HG02798 (cell line): ENCODE measurements at regions not wholly inside any gene's neighbourhood (a gene's known extent, or its start where the extent isn't known, plus 50 kb on each side); places are given as distances from the start of the nearest gene placed in this dataset.
A peak's percentile ranks its signal among the peaks of the same experiment; 100 is the strongest.

ENCODE experiments used
- ATAC-seq: cut with Tn5 transposase; IDR thresholded peaks from one replicate; pipeline ENCODE4 v1.9.1; 2021; ENCODE audit warnings: mild to moderate bottlenecking; ENCODE audit not compliant: unreplicated experiment, poor library complexity

DNA sequence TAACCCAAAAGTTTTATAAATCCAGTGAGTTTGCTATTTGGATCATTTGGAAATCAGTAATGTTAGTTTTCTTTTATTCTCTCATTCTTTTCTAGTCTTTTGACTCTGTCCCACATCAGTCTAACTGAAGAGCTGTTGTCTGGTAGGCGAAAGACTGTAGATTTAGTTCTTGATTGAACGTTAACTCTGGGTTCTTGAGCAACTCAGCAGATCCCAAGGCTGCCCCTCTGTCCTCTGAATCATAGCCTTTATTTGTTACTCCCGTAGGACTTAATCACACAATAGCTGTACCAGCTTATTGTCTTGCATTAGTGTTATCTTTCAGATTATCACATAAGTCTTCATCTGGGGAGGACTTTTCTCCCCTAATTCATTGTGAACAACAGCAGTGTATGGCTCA, 119.3 kb upstream of the TOM1L1 start:
- ATAC-seq = no peak

DNA sequence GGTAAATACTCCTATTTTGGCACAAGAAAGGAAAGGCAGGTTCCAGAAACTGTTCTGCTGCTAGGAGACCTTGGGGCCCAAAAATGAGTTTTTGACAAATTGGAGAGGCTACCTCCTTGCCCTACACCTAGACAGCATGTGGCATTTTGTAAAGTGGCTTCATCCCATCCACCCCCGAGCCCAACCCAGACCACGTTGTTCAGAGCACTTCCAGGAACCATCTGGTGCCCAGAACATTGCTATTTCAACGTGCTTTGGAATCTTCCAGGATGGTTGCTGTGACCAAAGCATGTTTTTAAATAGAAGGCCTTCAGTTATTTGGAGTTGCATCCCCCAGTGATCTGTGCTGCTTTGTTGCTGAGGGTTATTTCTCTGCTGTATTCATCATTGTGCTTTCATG, 116.3 kb upstream of the TOM1L1 start:
- no peak for ATAC-seq

DNA sequence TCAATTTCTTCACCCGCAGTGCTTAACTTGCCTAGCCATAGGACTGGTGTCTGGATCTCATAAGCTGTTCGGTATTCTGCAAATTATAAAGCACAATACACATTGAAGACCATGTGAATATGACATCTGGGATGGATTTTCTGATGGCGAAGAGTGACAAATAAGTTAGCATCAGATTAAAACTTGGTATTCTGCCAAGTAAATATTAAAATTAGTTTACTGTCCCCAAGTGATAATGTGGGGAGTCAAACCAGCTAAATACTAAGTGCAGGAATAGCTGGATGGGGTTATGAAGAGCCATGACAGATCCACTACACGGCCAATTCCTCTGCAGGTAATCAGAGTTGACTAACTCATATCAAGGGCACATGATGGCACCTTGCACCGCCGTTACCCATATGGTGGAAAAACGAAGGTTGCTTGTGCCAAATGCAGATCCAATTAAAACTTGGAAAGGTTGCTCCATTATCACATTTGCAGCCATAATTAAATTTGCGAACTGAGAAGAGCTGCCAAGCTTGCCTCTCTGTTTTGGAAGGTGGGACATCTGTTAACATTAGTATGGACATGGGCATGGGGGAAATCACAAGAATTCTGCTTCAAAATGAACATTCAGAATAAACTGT, 114.9 kb upstream of the TOM1L1 start:
- no peak for ATAC-seq

DNA sequence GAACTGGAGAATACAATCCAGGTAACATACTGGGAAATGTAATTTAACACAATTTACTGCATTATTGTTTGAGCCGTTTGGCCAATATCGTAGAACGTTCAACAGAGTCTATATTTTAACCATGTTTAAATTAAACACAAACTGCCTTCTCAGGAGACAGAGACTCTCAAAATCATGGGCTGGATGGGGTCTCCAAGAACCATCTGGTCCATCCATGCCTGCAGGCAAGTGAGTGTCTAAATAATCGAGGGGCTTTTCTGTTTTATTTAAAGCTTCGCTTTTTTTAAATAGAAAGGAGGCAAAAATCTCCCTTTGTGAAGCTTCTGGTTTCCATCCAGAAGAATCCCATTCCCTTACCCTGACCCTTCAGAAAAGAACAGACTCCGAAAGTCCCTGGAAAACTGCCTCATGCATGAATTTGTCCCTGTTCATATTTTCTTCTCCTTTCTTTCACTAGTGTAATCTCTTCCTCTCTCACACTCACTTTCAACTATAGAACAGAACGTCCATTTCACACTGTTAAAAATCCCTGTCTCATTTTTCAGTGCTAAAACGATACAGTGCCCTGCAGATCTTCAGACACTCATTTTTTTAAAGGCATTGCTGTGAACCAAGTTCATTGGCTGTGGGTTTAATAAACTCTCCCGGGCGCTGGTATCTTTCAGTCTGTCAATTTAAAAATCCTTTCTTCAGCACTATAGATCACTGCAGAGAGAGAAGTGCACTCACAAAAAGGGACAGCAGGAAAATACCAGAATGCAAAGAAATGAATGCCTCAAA, 111.4 kb upstream of the TOM1L1 start:
- no peak for ATAC-seq

DNA sequence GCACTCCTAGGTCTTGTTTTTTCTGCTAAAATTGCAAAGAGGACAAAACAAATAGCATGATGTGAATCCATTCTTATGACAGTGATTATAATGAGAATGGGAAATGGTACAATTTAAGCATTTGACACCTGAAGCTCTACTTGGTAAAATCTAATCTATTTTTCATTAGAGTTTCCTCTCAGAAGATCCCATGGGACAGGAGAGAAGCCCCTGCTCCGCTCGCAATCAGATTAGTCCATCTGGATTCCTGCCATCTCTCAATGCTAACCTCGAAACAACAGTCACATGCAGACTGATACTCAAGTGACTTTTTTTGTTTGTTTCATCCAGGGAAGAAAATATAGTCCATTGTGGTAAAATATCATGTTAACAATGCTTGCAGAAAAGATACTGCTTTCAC, 107.4 kb upstream of the TOM1L1 start:
- ATAC-seq = no peak

DNA sequence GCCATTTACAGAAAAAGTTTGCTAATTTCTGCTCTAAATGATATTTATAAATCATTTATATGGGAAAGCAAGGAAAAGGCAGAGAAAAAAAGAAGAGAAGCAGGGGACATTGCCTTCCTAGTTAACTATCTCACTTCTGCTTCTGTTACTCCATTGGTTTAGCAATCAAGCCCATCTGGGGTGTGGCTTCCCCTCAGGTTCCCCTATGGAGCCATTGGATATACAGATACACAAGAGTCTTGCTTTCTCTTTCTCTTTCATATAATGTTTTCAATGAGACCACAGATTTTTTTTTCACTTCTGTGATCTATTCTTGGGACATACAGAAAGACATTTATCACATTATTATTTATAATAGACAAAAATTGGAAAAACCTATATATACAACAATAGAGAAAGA, 105.6 kb upstream of the TOM1L1 start:
- ATAC-seq = peak; percentile 40

DNA sequence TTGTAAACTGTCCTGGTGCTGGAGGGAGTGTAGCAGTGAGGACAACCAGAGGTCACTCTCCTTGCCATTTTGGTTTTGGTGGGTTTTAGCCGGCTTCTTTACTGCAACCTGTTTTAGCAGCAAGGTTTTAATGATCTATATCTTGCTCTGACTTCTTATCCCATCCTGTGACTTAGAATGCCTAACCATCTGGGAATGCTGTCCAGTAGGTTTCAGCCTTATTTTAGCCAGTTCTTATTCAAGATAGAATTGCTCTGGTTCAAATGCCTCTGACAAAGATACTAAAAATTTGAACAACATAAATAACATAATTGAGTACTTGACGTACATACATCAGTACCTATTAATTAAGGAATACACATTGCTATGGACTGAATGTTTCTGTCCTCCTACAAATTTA, 93.3 kb upstream of the TOM1L1 start:
- ATAC-seq = no peak

DNA sequence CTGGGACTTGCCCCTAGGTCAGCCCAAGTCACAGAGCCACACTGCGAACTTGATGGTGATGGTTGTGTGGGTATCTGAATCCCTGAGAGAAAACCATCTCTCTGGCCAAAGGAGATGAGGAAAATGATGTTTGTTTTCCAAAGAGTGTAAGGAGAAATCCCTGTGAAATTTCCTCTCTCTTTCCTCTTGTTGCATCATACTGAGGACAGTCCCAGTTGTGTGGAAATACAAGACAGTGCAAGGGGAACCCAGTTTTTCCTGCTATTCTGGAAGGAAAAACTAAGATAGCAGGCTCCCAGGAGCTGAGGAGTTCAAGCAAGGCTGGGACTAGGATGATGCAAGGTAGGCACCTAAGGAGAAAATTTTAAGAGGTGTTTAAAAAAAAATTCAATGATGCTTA, 86.8 kb upstream of the TOM1L1 start:
- ATAC-seq = no peak

DNA sequence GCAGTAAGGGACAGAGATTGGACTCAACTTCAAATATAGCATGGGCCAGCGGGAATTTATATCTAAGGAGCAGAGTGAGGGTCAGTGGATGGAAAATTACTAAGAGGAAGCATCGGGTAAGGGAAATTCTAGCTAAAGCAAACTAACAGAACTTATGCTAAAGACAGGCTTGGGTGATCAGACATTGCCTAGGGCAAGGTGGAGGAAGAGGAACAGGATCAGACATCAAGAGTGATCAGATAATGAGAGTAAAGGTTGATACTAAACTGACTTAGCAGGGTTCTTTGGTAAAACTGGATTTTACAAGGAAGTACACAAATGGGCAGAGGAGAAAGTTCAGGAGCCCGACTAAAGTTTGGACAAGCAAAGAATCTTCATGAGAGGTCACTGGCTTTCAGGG, 86.3 kb upstream of the TOM1L1 start:
- ATAC-seq = no peak

DNA sequence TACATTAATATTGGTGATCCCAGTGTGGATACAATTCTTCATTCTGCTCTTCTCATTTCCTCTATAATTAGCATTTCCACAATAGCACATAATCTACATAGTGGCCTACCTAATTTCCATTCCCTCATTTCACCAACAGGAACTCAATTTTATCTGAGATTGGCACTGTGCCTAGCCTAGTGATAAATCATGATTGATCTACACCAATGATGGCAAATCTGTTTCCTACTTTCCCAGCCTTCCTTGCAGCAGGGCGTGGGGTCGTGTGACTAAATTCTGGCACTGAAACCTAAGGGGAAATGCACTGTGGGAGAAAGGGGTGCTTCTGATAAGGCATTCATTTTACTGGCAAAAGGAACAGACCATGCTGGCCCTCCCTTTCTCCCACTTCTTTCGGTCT, 66.6 kb upstream of the TOM1L1 start:
- no peak for ATAC-seq

DNA sequence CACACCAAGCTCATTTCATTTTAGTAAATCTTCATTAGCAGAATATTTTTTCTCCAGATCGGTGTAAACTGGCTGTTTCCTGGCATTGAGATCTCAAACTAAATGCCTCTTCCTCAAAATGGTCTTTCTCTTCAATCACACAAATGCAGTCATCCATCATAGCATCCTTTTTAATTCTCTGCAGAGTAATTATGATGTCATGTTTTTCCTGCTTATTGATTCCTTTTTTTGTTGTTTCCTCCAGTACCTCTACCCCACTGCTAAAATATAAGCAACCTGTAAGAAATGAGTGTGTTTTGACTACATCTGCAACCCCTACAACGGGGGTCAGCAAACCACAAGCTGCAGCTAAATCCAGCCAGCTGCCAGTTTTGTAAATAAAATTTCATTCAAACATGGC, 65.6 kb upstream of the TOM1L1 start:
- no peak for ATAC-seq

DNA sequence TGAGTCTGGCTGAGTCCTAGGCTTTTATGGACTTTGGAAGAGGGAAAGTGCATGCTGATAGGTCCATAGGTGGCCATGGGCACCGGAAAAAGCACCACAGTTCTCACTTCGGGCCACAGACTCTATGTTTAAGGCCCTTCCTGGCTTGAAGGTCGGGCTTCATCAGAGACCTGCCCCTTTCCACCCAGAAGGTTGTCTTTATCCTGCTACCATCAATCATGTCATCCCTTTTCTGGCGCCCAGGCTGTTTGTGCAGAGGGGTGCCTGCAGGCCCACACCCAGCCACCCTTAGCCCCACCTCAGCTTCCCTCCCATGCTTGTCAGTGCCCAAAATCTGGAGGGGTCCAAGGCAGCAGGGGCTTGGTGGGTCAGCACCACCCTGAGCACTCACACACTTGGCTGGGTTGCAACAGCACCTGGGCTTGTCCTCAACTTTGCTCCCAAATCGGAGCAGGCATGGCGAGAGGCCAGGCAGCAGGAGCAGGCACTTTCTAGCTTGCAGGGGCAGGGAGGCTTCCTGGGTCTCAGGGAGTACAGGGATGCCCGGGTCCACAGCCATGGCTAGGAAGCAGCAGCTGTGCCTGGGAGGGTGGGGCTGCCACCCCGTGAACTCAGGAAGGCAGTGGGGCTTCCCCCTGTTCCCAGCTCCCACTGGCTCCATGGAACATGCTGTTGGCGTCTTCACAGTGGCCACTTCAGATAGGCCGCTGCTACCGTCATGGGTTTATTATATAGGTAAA, 63.8 kb upstream of the TOM1L1 start:
- no peak for ATAC-seq

DNA sequence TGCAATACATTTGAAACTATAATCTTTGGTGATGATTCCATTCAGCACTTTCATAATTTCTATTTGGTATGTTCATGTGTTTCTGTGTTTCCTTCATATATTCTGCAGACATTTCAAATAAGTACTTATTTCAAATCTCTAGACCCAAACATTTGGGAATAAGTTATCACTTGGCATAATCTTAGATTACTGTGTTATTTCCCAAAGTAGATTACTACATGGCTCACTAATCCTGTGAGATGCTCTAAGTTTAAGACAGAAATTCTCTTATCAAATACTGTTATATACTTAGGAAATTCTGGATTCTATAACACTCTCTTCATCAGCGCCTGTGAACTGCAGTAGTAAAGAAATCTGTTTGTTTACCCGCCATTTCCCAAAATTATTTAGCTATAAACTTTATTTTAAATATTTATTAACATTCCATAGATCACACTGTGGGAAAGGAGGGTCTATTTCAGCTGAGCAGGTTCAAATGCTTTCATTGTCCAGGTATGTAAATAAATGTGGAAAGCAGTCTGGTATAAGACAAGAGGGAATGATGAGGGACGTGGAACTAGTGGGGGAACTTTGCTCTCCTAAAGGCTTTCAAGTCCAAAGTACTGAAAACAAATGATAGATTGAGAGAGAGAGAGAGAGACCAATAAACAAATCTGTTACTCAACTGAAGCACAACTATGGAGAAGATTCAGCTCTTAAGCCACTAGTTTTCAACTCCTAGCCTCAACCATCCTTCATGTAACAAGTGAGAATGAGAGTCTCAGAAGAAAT, 61.8 kb upstream of the TOM1L1 start:
- no peak for ATAC-seq

DNA sequence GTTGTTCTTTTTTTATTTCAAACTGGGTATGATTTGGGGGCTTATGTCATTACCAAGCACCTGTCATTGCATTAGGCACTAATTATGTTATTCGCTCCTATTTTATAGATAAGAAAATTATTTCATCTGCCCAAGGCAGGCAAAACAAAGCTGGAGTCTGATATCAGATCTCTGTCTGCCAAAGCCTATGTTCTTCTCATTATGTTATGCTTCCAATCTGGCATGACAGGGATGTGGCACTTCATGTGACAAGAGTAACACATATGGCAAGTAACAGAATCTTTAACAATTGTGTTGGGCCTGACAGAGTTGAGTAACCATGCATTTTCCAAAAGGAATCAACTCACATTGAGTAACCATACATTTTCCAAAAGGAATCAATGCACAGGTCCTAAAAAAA, 61.2 kb upstream of the TOM1L1 start:
- no peak for ATAC-seq

DNA sequence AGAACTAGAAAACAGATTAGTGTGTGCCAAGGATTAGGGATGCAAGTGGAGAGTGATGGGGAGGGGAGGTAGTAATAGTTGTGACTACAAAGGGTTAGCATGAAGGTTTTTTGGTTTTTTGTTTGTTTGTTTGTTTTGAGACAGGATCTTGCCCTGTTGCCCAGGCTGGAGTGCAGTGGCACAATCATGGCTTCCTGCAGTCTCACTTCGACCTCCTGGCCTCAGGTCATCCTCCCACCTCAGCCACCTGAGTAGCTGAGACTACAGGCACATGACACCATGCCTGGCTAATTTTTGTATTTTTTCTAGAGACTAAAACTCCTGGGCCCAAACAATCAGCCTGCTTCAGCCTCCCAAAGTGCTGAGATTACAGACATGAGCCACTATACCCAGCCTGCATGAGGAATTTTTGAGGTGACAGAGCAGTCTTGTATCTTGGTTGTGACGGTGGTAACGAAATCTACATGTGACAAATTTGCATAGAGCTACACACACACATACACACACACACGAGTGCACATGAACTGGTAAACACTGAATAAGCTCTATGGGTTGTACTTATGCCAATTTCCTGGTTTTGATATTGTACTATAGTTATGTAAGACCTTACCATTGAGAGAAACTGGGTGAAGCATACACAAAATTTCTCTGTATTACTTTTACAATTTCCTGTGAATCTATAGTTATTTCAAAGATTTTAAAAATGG, 59.6 kb upstream of the TOM1L1 start:
- ATAC-seq = no peak

DNA sequence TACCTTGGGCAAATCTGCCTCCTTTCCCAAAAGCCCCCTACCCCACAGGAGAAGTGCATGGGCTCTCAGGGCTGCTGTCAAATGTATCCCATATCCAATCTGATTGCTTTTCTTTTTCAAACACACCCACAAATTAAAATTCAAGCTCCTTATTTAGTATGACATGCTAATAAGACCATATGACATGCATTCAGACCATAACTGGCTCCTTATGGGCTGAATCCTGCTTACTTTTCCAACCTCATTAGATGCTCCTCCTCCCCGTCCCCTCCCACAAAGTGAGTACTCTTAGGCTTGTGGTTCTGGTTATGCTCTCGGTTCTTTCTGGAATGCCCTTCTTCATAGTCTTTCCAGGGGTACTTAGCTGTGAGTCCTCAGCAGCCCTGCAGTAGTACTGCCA, 59.0 kb upstream of the TOM1L1 start:
- no peak for ATAC-seq

DNA sequence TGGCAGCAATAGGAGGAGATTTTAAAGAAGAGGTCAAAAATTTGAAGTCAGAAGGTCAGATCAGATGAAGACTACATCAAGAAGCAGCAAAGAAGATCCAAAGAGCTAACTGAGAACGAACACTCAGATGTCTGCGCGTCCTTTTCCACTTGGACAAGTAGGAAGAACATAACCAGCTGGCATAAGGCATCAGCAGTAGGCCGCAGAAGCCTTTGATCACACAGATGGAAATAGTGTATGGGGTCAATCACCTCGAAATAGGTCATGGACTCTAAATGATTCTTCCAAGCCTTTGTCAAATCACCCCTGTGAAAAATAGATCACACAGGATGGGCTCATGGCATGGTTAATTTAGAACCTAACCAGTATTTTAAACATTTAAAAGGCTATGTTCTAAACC, 56.4 kb upstream of the TOM1L1 start:
- ATAC-seq = no peak

DNA sequence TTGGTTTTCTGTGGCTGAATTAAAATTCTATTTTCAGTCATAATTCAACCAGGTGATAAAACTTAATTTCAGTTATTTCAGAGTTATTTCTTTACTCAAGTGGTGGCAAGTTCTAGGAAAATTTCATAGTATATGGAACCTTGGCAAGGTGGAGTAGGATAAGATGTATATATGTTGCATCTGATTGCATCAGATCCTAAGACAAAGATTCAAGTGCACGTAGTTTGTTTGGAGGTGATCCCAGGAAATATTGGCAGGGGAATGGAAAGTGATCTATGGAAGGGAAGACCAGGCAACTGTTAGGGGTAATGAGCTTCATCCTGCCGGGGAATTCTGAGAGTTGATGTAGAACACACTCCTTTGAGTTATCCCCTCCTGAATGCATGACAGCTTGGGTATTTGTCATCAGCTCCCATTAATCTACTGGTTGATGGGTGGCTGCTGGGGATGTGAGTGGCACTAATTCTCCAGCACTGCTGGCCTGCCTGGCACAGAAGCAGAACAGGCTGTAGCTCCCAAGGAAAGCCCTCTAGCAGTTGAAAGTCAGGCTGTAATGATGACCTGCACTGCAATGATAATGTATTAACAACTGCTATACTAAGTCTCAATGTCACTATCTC, 52.2 kb upstream of the TOM1L1 start:
- no peak for ATAC-seq

DNA sequence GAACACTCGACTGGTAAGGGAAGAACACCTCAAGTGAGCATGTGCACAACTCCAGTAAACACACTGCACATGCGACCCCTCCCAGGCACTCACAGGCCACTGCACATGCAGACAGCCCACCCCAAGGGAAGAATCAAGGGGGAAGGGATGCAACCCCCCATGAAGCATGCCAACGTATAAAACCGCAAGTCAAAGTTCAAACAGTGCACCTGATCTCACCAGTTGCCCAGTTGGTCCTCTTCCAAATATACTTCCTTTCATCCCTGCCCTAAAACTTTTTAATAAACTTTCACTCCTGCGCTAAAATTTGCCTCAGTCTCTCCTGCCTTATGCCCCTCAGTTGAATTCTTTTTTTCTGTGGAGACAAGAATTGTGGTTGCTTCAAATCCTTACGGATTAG, 51.0 kb upstream of the TOM1L1 start:
- no peak for ATAC-seq
